GM23338 (cell line): ENCODE measurements at regions not wholly inside any gene's neighbourhood (a gene's known extent, or its start where the extent isn't known, plus 50 kb on each side); places are given as distances from the start of the nearest gene placed in this dataset.

Experiments
- ATAC-seq: fragments of 200-7000 bp; cut with Tn5 transposase; 3 replicates; pipeline ENCODE4 v1.9.1; 2020
- DNase-seq: peaks from one replicate; pipeline ENCODE4 v3.0.0-alpha.2; 2015; ENCODE audit warnings: low spot score
- H2AFZ ChIP-seq: fragments of 200-600 bp; sonication (generic); 2 replicates; pipeline ENCODE4 v1.8.0; 2016; ENCODE audit warnings: antibody characterized with exemption, mild to moderate bottlenecking, moderate library complexity
- H3F3A ChIP-seq: fragments of 200-600 bp; sonication (generic); replicated peaks from 2 replicates; pipeline ENCODE4 v1.8.0; 2017; ENCODE audit warnings: antibody characterized with exemption, mixed run types, low read depth
- H3K27ac ChIP-seq: fragments of 200-600 bp; sonication (generic); 2 replicates; pipeline ENCODE4 v1.6.1; 2016; ENCODE audit warnings: low read depth
- H3K27me3 ChIP-seq: fragments of 200-600 bp; sonication (generic); 2 replicates; pipeline ENCODE4 v1.8.0; 2016; ENCODE audit warnings: mild to moderate bottlenecking, mixed run types, moderate library complexity; ENCODE audit not compliant: insufficient read depth
- H3K36me3 ChIP-seq: fragments of 200-600 bp; sonication (generic); 2 replicates; pipeline ENCODE4 v1.8.0; 2016; ENCODE audit warnings: mild to moderate bottlenecking; ENCODE audit not compliant: insufficient read depth
- H3K4me1 ChIP-seq: fragments of 200-600 bp; sonication (generic); 2 replicates; pipeline ENCODE4 v1.8.0; 2016; ENCODE audit warnings: mild to moderate bottlenecking, moderate library complexity; ENCODE audit not compliant: insufficient read depth
- H3K4me2 ChIP-seq: fragments of 200-600 bp; sonication (generic); 2 replicates; pipeline ENCODE4 v1.7.1; 2017; ENCODE audit warnings: mixed run types
- H3K4me3 ChIP-seq: fragments of 200-600 bp; sonication (generic); 2 replicates; pipeline ENCODE4 v1.6.1; 2016; ENCODE audit warnings: mixed run types
- H3K79me2 ChIP-seq: fragments of 200-600 bp; sonication (generic); replicated peaks from 2 replicates; pipeline ENCODE4 v1.8.0; 2017; ENCODE audit warnings: mild to moderate bottlenecking; ENCODE audit not compliant: insufficient read depth
- H3K9me2 ChIP-seq: fragments of 200-600 bp; sonication (generic); 2 replicates; pipeline ENCODE4 v1.8.0; 2017; ENCODE audit not compliant: insufficient read depth
- H4K20me1 ChIP-seq: fragments of 200-600 bp; sonication (generic); replicated peaks from 2 replicates; pipeline ENCODE4 v1.8.0; 2017; ENCODE audit warnings: mild to moderate bottlenecking; ENCODE audit not compliant: insufficient read depth
- H3K27ac Mint-ChIP-seq: 2 replicates; pipeline ENCODE4 v1.8.0; 2020; ENCODE audit warnings: inconsistent platforms, mild to moderate bottlenecking, moderate library complexity, mixed read lengths
- H3K27me3 Mint-ChIP-seq: 3 replicates; pipeline ENCODE4 v1.8.0; 2022; ENCODE audit warnings: low read depth, mild to moderate bottlenecking, moderate library complexity, mixed read lengths, inconsistent platforms; ENCODE audit not compliant: insufficient read depth, poor library complexity
- H3K36me3 Mint-ChIP-seq: 3 replicates; pipeline ENCODE4 v1.8.0; 2021; ENCODE audit warnings: low read depth, mild to moderate bottlenecking, inconsistent platforms, moderate library complexity, mixed read lengths
- H3K4me1 Mint-ChIP-seq: 3 replicates; pipeline ENCODE4 v1.8.0; 2020; ENCODE audit warnings: mild to moderate bottlenecking, inconsistent platforms, mixed read lengths
- H3K4me3 Mint-ChIP-seq: 3 replicates; pipeline ENCODE4 v1.8.0; 2021; ENCODE audit warnings: moderate library complexity, mild to moderate bottlenecking, inconsistent platforms, mixed read lengths
- H3K9me3 Mint-ChIP-seq: 3 replicates; pipeline ENCODE4 v1.8.0; 2020; ENCODE audit warnings: moderate library complexity, mild to moderate bottlenecking, inconsistent platforms, mixed read lengths
- CTCF ChIP-seq, 2 experiments: fragments of 200-600 bp in 1 of 2; sonication (generic) in 1 of 2; conservative IDR thresholded peaks; 2 replicates each; pipeline versions ENCODE4 v1.5.1 to v1.6.1; 2016 to 2017; ENCODE audit warnings: antibody characterized with exemption in 2 of 2, low read depth in 2 of 2, mild to moderate bottlenecking in 2 of 2, moderate library complexity in 1 of 2
- JUNB ChIP-seq: IDR thresholded peaks from one replicate; pipeline ENCODE4 v1.6.1; 2016; ENCODE audit warnings: antibody characterized with exemption; ENCODE audit not compliant: unreplicated experiment
- NANOG ChIP-seq: IDR thresholded peaks from 2 replicates; pipeline ENCODE4 v1.6.1; 2016; ENCODE audit warnings: antibody characterized with exemption, borderline replicate concordance
- POLR2AphosphoS5 ChIP-seq: IDR thresholded peaks from 2 replicates; pipeline ENCODE4 v1.6.1; 2016; ENCODE audit warnings: antibody characterized with exemption, low read depth
- REST ChIP-seq: IDR thresholded peaks from one replicate; pipeline ENCODE4 v1.6.1; 2018; ENCODE audit warnings: antibody characterized with exemption; ENCODE audit not compliant: unreplicated experiment
- STAT1 ChIP-seq: IDR thresholded peaks from one replicate; pipeline ENCODE4 v1.6.1; 2016; ENCODE audit warnings: antibody characterized with exemption; ENCODE audit not compliant: unreplicated experiment
- ZNF114 ChIP-seq: fragments of 250-450 bp; sonication (Bioruptor Pico); IDR thresholded peaks from 2 replicates; pipeline ENCODE4 v1.5.0; 2020; ENCODE audit warnings: mild to moderate bottlenecking, moderate library complexity
- ZNF331 ChIP-seq: fragments of 250-450 bp; sonication (Bioruptor Pico); IDR thresholded peaks from 2 replicates; pipeline ENCODE4 v1.5.0; 2020; ENCODE audit warnings: low read depth, mild to moderate bottlenecking, moderate library complexity
- ZNF462 ChIP-seq: fragments of 250-450 bp; sonication (Bioruptor Pico); IDR thresholded peaks from 2 replicates; pipeline ENCODE4 v1.5.0; 2020; ENCODE audit warnings: mild to moderate bottlenecking, moderate library complexity

GRCh38 chr14:27688841-27689444 is 1077.6 kb upstream of the FOXG1 start (continued):
- TF ChIP-seq ZNF462 (CRISPR knock-in tag), result no peak
- TF ChIP-seq STAT1, result no peak

GRCh38 chr14:27712364-27712763 is 1054.2 kb upstream of the FOXG1 start:
- H3K9me2 ChIP-seq, result no peaks in the 10 kb centered on the region
- no peak for ATAC-seq
- Mint-ChIP-seq H3K4me1 (no peaks in the 10 kb centered on the region), H3K9me3 (peaks cover 41% of the 10 kb centered on the region), H3K36me3 (peaks cover 35% of the 10 kb centered on the region), H3K27ac (no peak overlapping the region), H3K4me3 (no peak overlapping the region), H3K27me3 (no peaks in the 10 kb centered on the region)
- no peak overlapping the region for H3K27ac ChIP-seq
- no peak overlapping the region for H2AFZ ChIP-seq
- H3K4me3 ChIP-seq, result no peak overlapping the region
- TF ChIP-seq POLR2AphosphoS5 (no peak), STAT1 (no peak), REST (no peak), JUNB (no peak), CTCF (conservative IDR thresholded peaks at IDR 0.05; ENCODE audit: low read depth in 2 of 2) (no peak), ZNF114 (CRISPR knock-in tag) (no peak), ZNF331 (CRISPR knock-in tag) (no peak), NANOG (no peak)
- H3F3A ChIP-seq, result no peaks in the 10 kb centered on the region
- H3K79me2 ChIP-seq, result no peaks in the 10 kb centered on the region
- no peak overlapping the region for H3K4me2 ChIP-seq
- H3K4me1 ChIP-seq, result no peaks in the 10 kb centered on the region
- DNase-seq, result no peak
- H4K20me1 ChIP-seq, result no peaks in the 10 kb centered on the region
- 0 out of 2 replicates have a peak, but pooled peaks cover 20% of the 10 kb centered on the region for H3K36me3 ChIP-seq
- no peaks in the 10 kb centered on the region for H3K27me3 ChIP-seq
